IMR-90 (cell line): ENCODE measurements at regions not wholly inside any gene's neighbourhood (a gene's known extent, or its start where the extent isn't known, plus 50 kb on each side); places are given as distances from the start of the nearest gene placed in this dataset.

Experiments
- ATAC-seq: fragments of 200-7000 bp; cut with Tn5 transposase; 2 replicates; pipeline ENCODE4 v1.9.1; 2020; ENCODE audit warnings: low read depth, mild to moderate bottlenecking, moderate library complexity
- BruUV-seq: library from RNA; stranded (reverse); fragments of 400-500 nt; replicated peaks from 2 replicates; lab custom pipeline; 2021; lab: Mats Ljungman, UMichigan
- CTCF ChIA-PET: fragments of 300-600 bp; formaldehyde crosslinking; extraction: SDS; loops from one replicate; lab custom pipeline; 2021; ENCODE audit warnings: antibody characterized with exemption; lab: Yijun Ruan, JAX
- POLR2A ChIA-PET: fragments of 300-600 bp; sonication (Branson Sonifier 250); formaldehyde crosslinking; loops from one replicate; lab custom pipeline; 2022; ENCODE audit warnings: antibody characterized with exemption; ENCODE audit not compliant: unreplicated experiment; lab: Charles Lee
- DNase-seq: peaks from one replicate; pipeline ENCODE4 v3.0.0; 2013
- H2AFZ ChIP-seq: replicated peaks from 2 replicates; pipeline ENCODE3; 2013; ENCODE audit warnings: low read length, mild to moderate bottlenecking; ENCODE audit not compliant: poor library complexity
- H2AK5ac ChIP-seq: 2 replicates; pipeline ENCODE4 v1.6.1; 2013; ENCODE audit warnings: low read depth, low read length, inconsistent platforms
- H2AK9ac ChIP-seq: replicated peaks from 2 replicates; pipeline ENCODE3; 2013; ENCODE audit warnings: mild to moderate bottlenecking, low read depth, low read length, moderate library complexity; ENCODE audit not compliant: poor library complexity
- H2BK120ac ChIP-seq: 2 replicates; pipeline ENCODE4 v1.6.1; 2013; ENCODE audit warnings: low read depth, low read length, inconsistent platforms
- H2BK15ac ChIP-seq: 3 replicates; pipeline ENCODE4 v1.6.1; 2013; ENCODE audit warnings: low read depth, low read length, inconsistent platforms
- H2BK20ac ChIP-seq: 2 replicates; pipeline ENCODE4 v1.6.1; 2013; ENCODE audit warnings: low read depth, mild to moderate bottlenecking, inconsistent platforms, low read length, moderate library complexity
- H2BK5ac ChIP-seq: 2 replicates; pipeline ENCODE4 v1.6.1; 2013; ENCODE audit warnings: mild to moderate bottlenecking, low read depth, low read length, inconsistent platforms; ENCODE audit not compliant: poor library complexity, severe bottlenecking
- H3K14ac ChIP-seq: replicated peaks from 2 replicates; pipeline ENCODE4 v1.6.1; 2013; ENCODE audit warnings: low read depth, low read length, inconsistent platforms
- H3K18ac ChIP-seq: 2 replicates; pipeline ENCODE4 v1.6.1; 2013; ENCODE audit warnings: low read depth, low read length, control low read depth
- H3K23ac ChIP-seq: 2 replicates; pipeline ENCODE4 v1.6.1; 2013; ENCODE audit warnings: low read depth, low read length, inconsistent platforms
- H3K27ac ChIP-seq: 2 replicates; pipeline ENCODE4 v1.5.1; 2013; ENCODE audit warnings: mild to moderate bottlenecking, control low read depth, low read length; ENCODE audit not compliant: insufficient read depth
- H3K27me3 ChIP-seq: 2 replicates; pipeline ENCODE4 v1.6.1; 2013; ENCODE audit warnings: low read length; ENCODE audit not compliant: control insufficient read depth, insufficient read depth
- H3K36me3 ChIP-seq: 2 replicates; pipeline ENCODE4 v1.6.1; 2013; ENCODE audit warnings: low read length, mixed read lengths; ENCODE audit not compliant: control insufficient read depth, insufficient read depth
- H3K4ac ChIP-seq: 2 replicates; pipeline ENCODE4 v1.6.1; 2013; ENCODE audit warnings: low read depth, low read length, inconsistent platforms
- H3K4me1 ChIP-seq: 2 replicates; pipeline ENCODE4 v1.6.1; 2013; ENCODE audit warnings: low read length, mixed read lengths; ENCODE audit not compliant: control insufficient read depth, insufficient read depth
- H3K4me2 ChIP-seq: 2 replicates; pipeline ENCODE4 v1.6.1; 2013; ENCODE audit warnings: low read depth, mild to moderate bottlenecking, control low read depth, low read length, moderate library complexity
- H3K4me3 ChIP-seq: 2 replicates; pipeline ENCODE4 v1.5.1; 2013; ENCODE audit warnings: low read depth, mild to moderate bottlenecking, control low read depth, low read length, moderate library complexity; ENCODE audit not compliant: insufficient read depth
- H3K56ac ChIP-seq: 2 replicates; pipeline ENCODE4 v1.6.1; 2013; ENCODE audit warnings: low read length, inconsistent platforms; ENCODE audit not compliant: insufficient read depth; ENCODE audit errors: extremely low read depth
- H3K79me1 ChIP-seq, 2 experiments: 2 replicates each; pipeline ENCODE4 v1.6.1; 2013; ENCODE audit warnings: low read length in 2 of 2, inconsistent platforms in 1 of 2, low read depth in 1 of 2
- H3K9ac ChIP-seq: 2 replicates; pipeline ENCODE4 v1.6.1; 2013; ENCODE audit warnings: low read depth, low read length, control low read depth
- H3K9me1 ChIP-seq: 2 replicates; pipeline ENCODE4 v1.6.1; 2013; ENCODE audit warnings: low read length, inconsistent platforms; ENCODE audit not compliant: insufficient read depth
- H3K9me3 ChIP-seq: 2 replicates; pipeline ENCODE4 v1.6.1; 2013; ENCODE audit warnings: low read length; ENCODE audit not compliant: control insufficient read depth, insufficient read depth
- H4K20me1 ChIP-seq: 2 replicates; pipeline ENCODE4 v1.6.1; 2013; ENCODE audit warnings: low read length, inconsistent platforms; ENCODE audit not compliant: insufficient read depth
- H4K5ac ChIP-seq: 2 replicates; pipeline ENCODE4 v1.6.1; 2013; ENCODE audit warnings: mild to moderate bottlenecking, low read depth, low read length, control low read depth
- H4K8ac ChIP-seq, 2 experiments: 2 replicates each; pipeline ENCODE4 v1.6.1; 2013; ENCODE audit warnings: low read depth in 2 of 2, low read length in 2 of 2, control low read depth in 1 of 2, inconsistent platforms in 1 of 2
- H4K91ac ChIP-seq: 2 replicates; pipeline ENCODE4 v1.6.1; 2013; ENCODE audit warnings: low read depth, low read length, inconsistent platforms; ENCODE audit not compliant: insufficient read depth
- BHLHE40 ChIP-seq: fragments of 150-350 bp; IDR thresholded peaks from 2 replicates; pipeline ENCODE4 v1.6.1; 2016; ENCODE audit warnings: mild to moderate bottlenecking, low read depth, low read length
- MAFK ChIP-seq: IDR thresholded peaks from 2 replicates; pipeline ENCODE4 v1.6.1; 2012; ENCODE audit warnings: low read depth, low read length, improper control_type of control experiment
- MXI1 ChIP-seq: IDR thresholded peaks from 2 replicates; pipeline ENCODE4 v1.6.1; 2012; ENCODE audit warnings: low read depth, mild to moderate bottlenecking, low read length, moderate library complexity, borderline replicate concordance
- USF2 ChIP-seq: fragments of 150-350 bp; IDR thresholded peaks from 2 replicates; pipeline ENCODE4 v1.6.1; 2017; ENCODE audit warnings: mild to moderate bottlenecking, antibody characterized with exemption, low read length, low read depth
- WGBS, 2 experiments: methylation state at CpG; one replicate each; pipeline versions ENCODE4 v1.1.5 to v1.1.7; 2013; ENCODE audit warnings: missing lambda C conversion rate in 2 of 2; ENCODE audit not compliant: insufficient read length in 1 of 2; ENCODE audit errors: extremely low coverage in 2 of 2; 5-methylcytosine and 5-hydroxymethylcytosine counted together
- dilution Hi-C: fragments of 300-500 bp; cut with HindIII; formaldehyde crosslinking; loops from one replicate; pipeline ENCODE4 v1.14.3; 2018; ENCODE audit warnings: low sequenced_read_pairs; ENCODE audit not compliant: unreplicated experiment
- in situ Hi-C: fragments of 300-500 bp; cut with MboI; formaldehyde crosslinking; loops from 3 replicates; pipeline ENCODE4 v1.14.3; 2019; ENCODE audit warnings: low sequenced_read_pairs, inconsistent platforms, mixed read lengths
- intact Hi-C: fragments of 100-400 bp; cut with micrococcal nuclease; formaldehyde crosslinking; loops from 2 replicates; pipeline ENCODE4 v1.10.0; 2022

- Histone ChIP-seq H3K4me3 (no peak overlapping the region), H3K56ac (no peak overlapping the region), H3K18ac (no peak overlapping the region), H3K27ac (no peak overlapping the region), H3K4me2 (no peak overlapping the region), H3K36me3 (no peaks in the 10 kb centered on the region), H3K79me1 (no peaks in the 10 kb centered on the region), H2AK5ac (no peak overlapping the region), H2BK15ac (no peak overlapping the region), H3K9ac (no peak overlapping the region), H3K4ac (no peak overlapping the region), H2BK120ac (no peak overlapping the region), H4K5ac (no peak overlapping the region), H4K91ac (no peak overlapping the region), H4K20me1 (no peaks in the 10 kb centered on the region), H3K14ac (no peak overlapping the region), H4K8ac (no peak overlapping the region), H3K4me1 (no peaks in the 10 kb centered on the region), H3K23ac (no peak overlapping the region), H2BK5ac (no peak overlapping the region), H2AFZ (no peak overlapping the region), H3K27me3 (no peaks in the 10 kb centered on the region), H2AK9ac (no peak overlapping the region), H2BK20ac (no peak overlapping the region), H3K9me1 (no peaks in the 10 kb centered on the region), H3K9me3 (no peaks in the 10 kb centered on the region)
- dilution Hi-C loops: no loop called here
- ChIA-PET POLR2A (no interaction called here), CTCF (no interaction called here)
- WGBS, 2 experiments: 38% methylated on average over 2 of the region's 5 CpGs; no CpG with 5 or more reads in 1 of the 2 experiments
- TF ChIP-seq USF2 (no peak), BHLHE40 (no peak), MAFK (no peak), MXI1 (no peak)
- no peak for ATAC-seq
- in situ Hi-C loops: no loop called here
- no peak for DNase-seq
- BruUV-seq: no TSS peak
- intact Hi-C loops: no loop called here
Observed at GRCh38 chr2:20884829-20885228, 61.9 kb upstream of the LDAH start.
